GM12878 (cell line): ENCODE measurements at regions not wholly inside any gene's neighbourhood (a gene's known extent, or its start where the extent isn't known, plus 50 kb on each side); places are given as distances from the start of the nearest gene placed in this dataset.

Experiments
- ATAC-seq: fragments of 200-7000 bp; cut with Tn5 transposase; 3 replicates; pipeline ENCODE4 v1.9.1; 2020; ENCODE audit warnings: mild to moderate bottlenecking, moderate library complexity
- BruUV-seq: library from RNA; stranded (reverse); fragments of 400-500 nt; replicated peaks from 2 replicates; lab custom pipeline; 2021; lab: Mats Ljungman, UMichigan
- CTCF ChIA-PET: fragments of 300-600 bp; sonication (Branson Sonifier 250); formaldehyde crosslinking; extraction: SDS; loops from one replicate; lab custom pipeline; 2021; ENCODE audit warnings: inconsistent platforms; lab: Yijun Ruan, JAX
- POLR2A ChIA-PET: fragments of 350-600 bp; formaldehyde crosslinking; extraction: SDS; loops from one replicate; lab custom pipeline; 2021; ENCODE audit warnings: inconsistent platforms; lab: Charles Lee
- RAD21 ChIA-PET: fragments of 300-600 bp; sonication (Branson Sonifier 250); formaldehyde crosslinking; loops from one replicate; lab custom pipeline; 2023; ENCODE audit warnings: antibody characterized with exemption; ENCODE audit not compliant: unreplicated experiment; lab: Charles Lee
- SMC1A ChIA-PET: fragments of 300-600 bp; sonication (Branson Sonifier 250); formaldehyde crosslinking; loops from one replicate; lab custom pipeline; 2023; ENCODE audit not compliant: unreplicated experiment, uncharacterized antibody; lab: Charles Lee
- DNase-seq: peaks from one replicate; pipeline ENCODE4 v3.0.0-alpha.2; 2011; ENCODE audit warnings: low read depth, low spot score
- FAIRE-seq: peaks from 3 replicates; lab custom pipeline; 2011; peaks lifted over from hg19 to GRCh38; lab: Jason Lieb, UNC
- H2AFZ ChIP-seq: 2 replicates; pipeline ENCODE4 v1.6.0; 2011; ENCODE audit warnings: low read depth, low read length, control low read depth; ENCODE audit not compliant: control insufficient read depth
- H3K27ac ChIP-seq: 2 replicates; pipeline ENCODE4 v1.5.1; 2011; ENCODE audit warnings: control low read depth; ENCODE audit not compliant: control insufficient read depth, insufficient read depth
- H3K27me3 ChIP-seq, 2 experiments: replicated peaks in 1 of 2; 2 replicates each; pipeline versions ENCODE4 v1.6.0 to v1.6.1; 2011; ENCODE audit warnings: low read length in 1 of 2; ENCODE audit not compliant: control insufficient read depth in 2 of 2, insufficient read depth in 2 of 2
- H3K36me3 ChIP-seq, 2 experiments: 2 replicates each; pipeline ENCODE4 v1.5.1; 2011; ENCODE audit warnings: low read length in 1 of 2; ENCODE audit not compliant: control insufficient read depth in 2 of 2, insufficient read depth in 2 of 2
- H3K4me1 ChIP-seq: 2 replicates; pipeline ENCODE4 v1.6.1; 2011; ENCODE audit warnings: mild to moderate bottlenecking, low read length, moderate library complexity, mixed read lengths; ENCODE audit not compliant: control insufficient read depth, insufficient read depth
- H3K4me2 ChIP-seq: 2 replicates; pipeline ENCODE4 v1.6.0; 2011; ENCODE audit warnings: control low read depth; ENCODE audit not compliant: control insufficient read depth, insufficient read depth
- H3K4me3 ChIP-seq: fragments of 200-600 bp; sonication (generic); 2 replicates; pipeline ENCODE4 v1.5.1; 2016
- H3K79me2 ChIP-seq: 2 replicates; pipeline ENCODE4 v1.6.0; 2011; ENCODE audit warnings: low read length; ENCODE audit not compliant: control insufficient read depth, insufficient read depth
- H3K9ac ChIP-seq: 2 replicates; pipeline ENCODE4 v1.8.0; 2011; ENCODE audit warnings: low read length, control low read depth, mixed read lengths; ENCODE audit not compliant: control insufficient read depth, insufficient read depth
- H3K9me3 ChIP-seq: replicated peaks from 3 replicates; pipeline ENCODE4 v1.5.1; 2011; ENCODE audit warnings: mild to moderate bottlenecking, low read length; ENCODE audit not compliant: control insufficient read depth, insufficient read depth
- H4K20me1 ChIP-seq: 2 replicates; pipeline ENCODE4 v1.6.0; 2011; ENCODE audit not compliant: control insufficient read depth, insufficient read depth
- POLR2A ChIP-seq: IDR thresholded peaks from 2 replicates; pipeline ENCODE4 v1.6.1; 2011; ENCODE audit warnings: low read depth, mild to moderate bottlenecking, low read length
- POLR2AphosphoS5 ChIP-seq: IDR thresholded peaks from 2 replicates; pipeline ENCODE4 v1.6.1; 2011; ENCODE audit warnings: mild to moderate bottlenecking, low read length, inconsistent platforms
- REST ChIP-seq: IDR thresholded peaks from 2 replicates; pipeline ENCODE4 v1.6.1; 2012; ENCODE audit warnings: mild to moderate bottlenecking, low read depth, low read length
- RFX5 ChIP-seq: IDR thresholded peaks from 2 replicates; pipeline ENCODE4 v1.6.1; 2011; ENCODE audit warnings: low read depth, low read length, improper control_type of control experiment
- SIX5 ChIP-seq: IDR thresholded peaks from 2 replicates; pipeline ENCODE4 v1.6.1; 2011; ENCODE audit warnings: mild to moderate bottlenecking, low read depth, low read length, moderate library complexity; ENCODE audit not compliant: severe bottlenecking
- SMC3 ChIP-seq: IDR thresholded peaks from 2 replicates; pipeline ENCODE4 v1.6.1; 2011; ENCODE audit warnings: low read length, improper control_type of control experiment, borderline replicate concordance
- SPI1 ChIP-seq: IDR thresholded peaks from 2 replicates; pipeline ENCODE4 v1.6.1; 2011; ENCODE audit warnings: low read depth, mild to moderate bottlenecking, low read length, moderate library complexity, borderline replicate concordance; ENCODE audit not compliant: insufficient read depth
- ZNF207 ChIP-seq: fragments of 450-650 bp; IDR thresholded peaks from 2 replicates; pipeline ENCODE4 v1.6.1; 2014; ENCODE audit warnings: antibody characterized with exemption, mild to moderate bottlenecking, borderline replicate concordance
- WGBS: methylation state at CpG from one replicate; pipeline ENCODE4 v1.1.6; 2016; ENCODE audit warnings: low lambda C conversion rate; ENCODE audit not compliant: insufficient replicate concordance, insufficient coverage; ENCODE audit errors: missing lambda C conversion rate; 5-methylcytosine and 5-hydroxymethylcytosine counted together
- in situ Hi-C: fragments of 300-500 bp; cut with MboI; formaldehyde crosslinking; loops from 9 replicates; pipeline ENCODE4 v1.14.3; 2018; ENCODE audit warnings: mixed read lengths
- intact Hi-C: fragments of 100-400 bp; cut with micrococcal nuclease; formaldehyde crosslinking; loops from one replicate; pipeline ENCODE4 v1.14.2; 2022; ENCODE audit not compliant: unreplicated experiment
- TF ChIP-seq, protein P1 (sequence below): IDR thresholded peaks from 2 replicates; pipeline ENCODE4 v1.6.1; 2011; ENCODE audit warnings: low read depth, low read length, improper control_type of control experiment, borderline replicate concordance
- TF ChIP-seq, protein P2 (sequence below): fragments of 450-650 bp; IDR thresholded peaks from 2 replicates; pipeline ENCODE4 v1.6.1; 2014; ENCODE audit warnings: mild to moderate bottlenecking

GRCh38 chr2:176689711-176690110, 420.5 kb downstream of the MTX2 start:
- FAIRE-seq (no peak), DNase-seq (no peak), ATAC-seq (no peak)
- in situ Hi-C loops = no loop called here
- Histone ChIP-seq H3K27me3 (peaks cover 0 to 3% of the 10 kb centered on the region in 2 experiments; a peak in 2 of 4 replicates), H3K79me2 (no peaks in the 10 kb centered on the region), H3K9ac (no peak overlapping the region), H2AFZ (no peak overlapping the region), H4K20me1 (no peaks in the 10 kb centered on the region), H3K4me1 (no peaks in the 10 kb centered on the region), H3K4me2 (no peak overlapping the region), H3K9me3 (no peaks in the 10 kb centered on the region), H3K36me3 (no peaks in the 10 kb centered on the region), H3K27ac (no peak overlapping the region), H3K4me3 (no peak overlapping the region)
- SMC1A ChIA-PET = interaction anchor here (0.8 to 2.1 kb wide), 6 partner anchors 8 to 459 kb away, joined by 3 to 6 read pairs (median 4); no protein-coding TSS in a partner anchor
- TF ChIP-seq SPI1 (no peak), SIX5 (no peak), ZNF207 (no peak), POLR2AphosphoS5 (no peak), REST (no peak), RFX5 (no peak), POLR2A (no peak), SMC3 (no peak)
- TF ChIP-seq, protein P1, sequence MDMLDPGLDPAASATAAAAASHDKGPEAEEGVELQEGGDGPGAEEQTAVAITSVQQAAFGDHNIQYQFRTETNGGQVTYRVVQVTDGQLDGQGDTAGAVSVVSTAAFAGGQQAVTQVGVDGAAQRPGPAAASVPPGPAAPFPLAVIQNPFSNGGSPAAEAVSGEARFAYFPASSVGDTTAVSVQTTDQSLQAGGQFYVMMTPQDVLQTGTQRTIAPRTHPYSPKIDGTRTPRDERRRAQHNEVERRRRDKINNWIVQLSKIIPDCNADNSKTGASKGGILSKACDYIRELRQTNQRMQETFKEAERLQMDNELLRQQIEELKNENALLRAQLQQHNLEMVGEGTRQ = no peak
- TF ChIP-seq, protein P2, sequence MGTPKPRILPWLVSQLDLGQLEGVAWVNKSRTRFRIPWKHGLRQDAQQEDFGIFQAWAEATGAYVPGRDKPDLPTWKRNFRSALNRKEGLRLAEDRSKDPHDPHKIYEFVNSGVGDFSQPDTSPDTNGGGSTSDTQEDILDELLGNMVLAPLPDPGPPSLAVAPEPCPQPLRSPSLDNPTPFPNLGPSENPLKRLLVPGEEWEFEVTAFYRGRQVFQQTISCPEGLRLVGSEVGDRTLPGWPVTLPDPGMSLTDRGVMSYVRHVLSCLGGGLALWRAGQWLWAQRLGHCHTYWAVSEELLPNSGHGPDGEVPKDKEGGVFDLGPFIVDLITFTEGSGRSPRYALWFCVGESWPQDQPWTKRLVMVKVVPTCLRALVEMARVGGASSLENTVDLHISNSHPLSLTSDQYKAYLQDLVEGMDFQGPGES = no peak
- no TSS peak for BruUV-seq
- CTCF ChIA-PET = interaction anchor here (1.0 to 1.4 kb wide), 4 partner anchors 12 to 458 kb away, joined by 3 to 5 read pairs (median 3); no protein-coding TSS in a partner anchor
- intact Hi-C loops = no loop called here
- WGBS = 0% methylated on average over 1 of the region's 1 CpG
- POLR2A ChIA-PET = no interaction called here
- RAD21 ChIA-PET = no interaction called here
